HepG2 (cell line): ENCODE measurements at regions not wholly inside any gene's neighbourhood (a gene's known extent, or its start where the extent isn't known, plus 50 kb on each side); places are given as distances from the start of the nearest gene placed in this dataset.

Experiments used
- MED13 ChIP-seq: sonication (generic); formaldehyde crosslinking; IDR thresholded peaks from 2 replicates; pipeline ENCODE4 v1.5.0; 2020; ENCODE audit warnings: missing genetic modification reagents
- NR2F6 ChIP-seq, 2 experiments: IDR thresholded peaks; 2 replicates each; pipeline ENCODE4 v1.6.1; 2016; ENCODE audit warnings: antibody characterized with exemption in 1 of 2, mild to moderate bottlenecking in 1 of 2
- SOX6 ChIP-seq, 2 experiments: fragments of 450-650 bp in 1 of 2; sonication (generic) in 1 of 2; formaldehyde crosslinking in 1 of 2; IDR thresholded peaks; 2 replicates each; pipeline versions ENCODE4 v1.4.0 to v1.6.1; 2017 to 2020; ENCODE audit warnings: antibody characterized with exemption in 1 of 2, mild to moderate bottlenecking in 1 of 2, missing genetic modification reagents in 1 of 2
- ZNF644 ChIP-seq: IDR thresholded peaks from 2 replicates; pipeline ENCODE4 v1.6.1; 2016; ENCODE audit warnings: low read depth
- TF ChIP-seq, protein P1 (sequence below): sonication (generic); formaldehyde crosslinking; IDR thresholded peaks from 2 replicates; pipeline ENCODE4 v1.5.0; 2020; ENCODE audit warnings: missing genetic modification reagents
- TF ChIP-seq, protein P2 (sequence below): sonication (generic); formaldehyde crosslinking; IDR thresholded peaks from 2 replicates; pipeline ENCODE4 v1.4.0; 2020; ENCODE audit warnings: missing genetic modification reagents
- TF ChIP-seq, protein P3 (sequence below): IDR thresholded peaks from 2 replicates; pipeline ENCODE4 v1.6.1; 2016
- TF ChIP-seq, protein P4 (sequence below): sonication (generic); formaldehyde crosslinking; IDR thresholded peaks from 2 replicates; pipeline ENCODE4 v1.4.0; 2020; ENCODE audit warnings: missing genetic modification reagents

DNA sequence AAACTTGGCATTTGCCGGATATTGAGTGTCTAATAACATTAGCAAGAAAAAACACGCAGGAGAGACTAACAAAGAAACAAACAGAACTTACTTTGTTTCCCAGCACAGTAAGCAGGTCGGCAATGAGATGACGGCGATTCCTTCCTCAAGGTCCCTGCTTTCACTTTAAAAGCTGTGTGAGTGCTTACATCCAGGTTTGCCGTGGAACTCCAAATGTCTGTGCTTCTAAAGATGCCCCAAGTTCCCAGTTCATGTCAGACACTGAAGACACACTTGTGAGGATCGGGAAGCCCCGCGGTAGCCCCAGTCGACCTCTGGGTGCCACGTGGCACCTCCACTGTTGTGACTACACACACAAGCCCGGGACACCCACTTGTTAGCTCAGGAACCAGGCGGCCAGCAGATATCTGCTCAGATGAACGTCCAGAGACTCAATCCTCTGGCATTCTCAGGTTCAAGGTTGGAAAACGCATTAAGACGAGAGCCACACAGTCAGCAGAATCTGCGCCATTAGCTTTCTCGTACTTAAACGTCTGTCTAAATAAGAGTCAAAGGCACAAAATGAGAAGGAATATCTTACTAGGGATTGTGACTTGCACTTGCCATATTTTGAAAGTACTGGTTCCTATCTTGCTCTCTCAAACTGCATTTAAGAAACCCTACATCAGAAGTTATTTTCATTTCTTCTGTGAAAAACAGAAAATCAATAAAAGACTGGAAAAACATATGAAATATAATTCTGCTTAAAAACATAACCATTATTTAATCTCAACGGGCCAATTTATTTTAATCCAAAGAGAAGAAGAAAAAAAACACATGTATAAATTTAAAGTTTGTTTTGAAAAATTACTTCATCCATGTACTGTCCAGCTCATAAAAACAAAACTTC, 207.6 kb upstream of the KLF14 start (continued):
- TF ChIP-seq, protein P1, sequence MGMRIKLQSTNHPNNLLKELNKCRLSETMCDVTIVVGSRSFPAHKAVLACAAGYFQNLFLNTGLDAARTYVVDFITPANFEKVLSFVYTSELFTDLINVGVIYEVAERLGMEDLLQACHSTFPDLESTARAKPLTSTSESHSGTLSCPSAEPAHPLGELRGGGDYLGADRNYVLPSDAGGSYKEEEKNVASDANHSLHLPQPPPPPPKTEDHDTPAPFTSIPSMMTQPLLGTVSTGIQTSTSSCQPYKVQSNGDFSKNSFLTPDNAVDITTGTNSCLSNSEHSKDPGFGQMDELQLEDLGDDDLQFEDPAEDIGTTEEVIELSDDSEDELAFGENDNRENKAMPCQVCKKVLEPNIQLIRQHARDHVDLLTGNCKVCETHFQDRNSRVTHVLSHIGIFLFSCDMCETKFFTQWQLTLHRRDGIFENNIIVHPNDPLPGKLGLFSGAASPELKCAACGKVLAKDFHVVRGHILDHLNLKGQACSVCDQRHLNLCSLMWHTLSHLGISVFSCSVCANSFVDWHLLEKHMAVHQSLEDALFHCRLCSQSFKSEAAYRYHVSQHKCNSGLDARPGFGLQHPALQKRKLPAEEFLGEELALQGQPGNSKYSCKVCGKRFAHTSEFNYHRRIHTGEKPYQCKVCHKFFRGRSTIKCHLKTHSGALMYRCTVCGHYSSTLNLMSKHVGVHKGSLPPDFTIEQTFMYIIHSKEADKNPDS (CRISPR knock-in tag), result no peak
- TF ChIP-seq, protein P2, sequence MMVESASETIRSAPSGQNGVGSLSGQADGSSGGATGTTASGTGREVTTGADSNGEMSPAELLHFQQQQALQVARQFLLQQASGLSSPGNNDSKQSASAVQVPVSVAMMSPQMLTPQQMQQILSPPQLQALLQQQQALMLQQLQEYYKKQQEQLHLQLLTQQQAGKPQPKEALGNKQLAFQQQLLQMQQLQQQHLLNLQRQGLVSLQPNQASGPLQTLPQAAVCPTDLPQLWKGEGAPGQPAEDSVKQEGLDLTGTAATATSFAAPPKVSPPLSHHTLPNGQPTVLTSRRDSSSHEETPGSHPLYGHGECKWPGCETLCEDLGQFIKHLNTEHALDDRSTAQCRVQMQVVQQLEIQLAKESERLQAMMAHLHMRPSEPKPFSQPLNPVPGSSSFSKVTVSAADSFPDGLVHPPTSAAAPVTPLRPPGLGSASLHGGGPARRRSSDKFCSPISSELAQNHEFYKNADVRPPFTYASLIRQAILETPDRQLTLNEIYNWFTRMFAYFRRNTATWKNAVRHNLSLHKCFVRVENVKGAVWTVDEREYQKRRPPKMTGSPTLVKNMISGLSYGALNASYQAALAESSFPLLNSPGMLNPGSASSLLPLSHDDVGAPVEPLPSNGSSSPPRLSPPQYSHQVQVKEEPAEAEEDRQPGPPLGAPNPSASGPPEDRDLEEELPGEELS (CRISPR knock-in tag), result peak; percentile 37; the same call in 1 of the 2 replicates
- TF ChIP-seq MED13 (0 out of 2 replicates have a peak, but pooled peaks have one; percentile 31), NR2F6 (IDR thresholded peaks at IDR 0.05) (no peak; the same call in 1 of the 2 replicates), NR2F6 (CRISPR knock-in tag; IDR thresholded peaks at IDR 0.05) (0 out of 2 replicates have a peak, but pooled peaks have one; percentile 9), ZNF644 (0 out of 2 replicates have a peak, but pooled peaks have one; percentile 6), SOX6 (IDR thresholded peaks at IDR 0.05) (no peak), SOX6 (CRISPR knock-in tag; IDR thresholded peaks at IDR 0.05) (no peak)
- TF ChIP-seq, protein P3, sequence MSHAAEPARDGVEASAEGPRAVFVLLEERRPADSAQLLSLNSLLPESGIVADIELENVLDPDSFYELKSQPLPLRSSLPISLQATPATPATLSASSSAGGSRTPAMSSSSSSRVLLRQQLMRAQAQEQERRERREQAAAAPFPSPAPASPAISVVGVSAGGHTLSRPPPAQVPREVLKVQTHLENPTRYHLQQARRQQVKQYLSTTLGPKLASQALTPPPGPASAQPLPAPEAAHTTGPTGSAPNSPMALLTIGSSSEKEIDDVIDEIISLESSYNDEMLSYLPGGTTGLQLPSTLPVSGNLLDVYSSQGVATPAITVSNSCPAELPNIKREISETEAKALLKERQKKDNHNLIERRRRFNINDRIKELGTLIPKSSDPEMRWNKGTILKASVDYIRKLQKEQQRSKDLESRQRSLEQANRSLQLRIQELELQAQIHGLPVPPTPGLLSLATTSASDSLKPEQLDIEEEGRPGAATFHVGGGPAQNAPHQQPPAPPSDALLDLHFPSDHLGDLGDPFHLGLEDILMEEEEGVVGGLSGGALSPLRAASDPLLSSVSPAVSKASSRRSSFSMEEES (CRISPR knock-in tag), result no peak
- TF ChIP-seq, protein P4, sequence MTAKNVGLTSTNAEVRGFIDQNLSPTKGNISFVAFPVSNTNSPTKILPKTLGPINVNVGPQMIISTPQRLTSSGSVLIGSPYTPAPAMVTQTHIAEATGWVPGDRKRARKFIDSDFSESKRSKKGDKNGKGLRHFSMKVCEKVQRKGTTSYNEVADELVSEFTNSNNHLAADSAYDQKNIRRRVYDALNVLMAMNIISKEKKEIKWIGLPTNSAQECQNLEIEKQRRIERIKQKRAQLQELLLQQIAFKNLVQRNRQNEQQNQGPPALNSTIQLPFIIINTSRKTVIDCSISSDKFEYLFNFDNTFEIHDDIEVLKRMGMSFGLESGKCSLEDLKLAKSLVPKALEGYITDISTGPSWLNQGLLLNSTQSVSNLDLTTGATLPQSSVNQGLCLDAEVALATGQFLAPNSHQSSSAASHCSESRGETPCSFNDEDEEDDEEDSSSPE (CRISPR knock-in tag), result peak; percentile 22; the same call in 1 of the 2 replicates
